NCI-H1436 treated with DMSO at 0.1 percent for 48 hours (cell line): ENCODE measurements at regions not wholly inside any gene's neighbourhood (a gene's known extent, or its start where the extent isn't known, plus 50 kb on each side); places are given as distances from the start of the nearest gene placed in this dataset.
A peak's percentile ranks its signal among the peaks of the same experiment; 100 is the strongest.

ENCODE experiments used
- DNase-seq: peaks from one replicate; lab custom pipeline; 2025; lab: John Stamatoyannopoulos, UW

- no peak for DNase-seq
Observed at GRCh38 chr1:224846119-224846907, 83.2 kb upstream of the DNAH14 start.

GRCh38 chr1:224850446-224850845, 79.0 kb upstream of the DNAH14 start:
- DNase-seq = no peak

DNA sequence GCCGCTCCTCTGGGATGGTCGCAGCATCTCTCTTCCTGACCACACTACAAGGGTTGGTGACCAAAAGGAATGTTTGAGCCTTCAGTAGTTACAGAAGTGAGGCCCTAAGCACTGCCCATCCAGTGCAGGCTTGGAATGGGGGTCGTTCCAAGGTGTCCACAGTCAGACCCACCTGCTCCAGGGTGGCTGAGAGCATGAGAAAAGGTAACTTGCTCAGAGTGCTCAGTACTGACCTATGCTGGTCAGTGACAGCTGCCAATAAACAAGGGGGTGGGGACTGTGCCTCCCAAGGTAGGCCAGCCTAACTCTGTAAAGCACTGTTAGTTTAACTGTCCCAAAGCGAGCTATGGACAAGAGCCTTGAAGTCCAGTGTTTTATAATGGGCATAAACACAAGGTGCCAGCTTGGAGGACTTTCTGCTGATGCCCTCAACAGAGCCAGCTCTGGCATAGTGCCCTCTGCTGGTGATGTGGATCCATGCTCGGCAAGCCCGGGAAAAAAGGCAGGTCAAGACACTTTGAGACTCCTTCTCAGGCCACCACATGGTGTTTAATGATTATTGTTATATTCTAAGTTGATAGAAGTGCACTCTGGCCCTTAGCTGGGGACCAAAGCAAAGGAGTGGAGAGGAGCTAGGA, 78.1 kb upstream of the DNAH14 start:
- no peak for DNase-seq

- DNase-seq = no peak
Observed at GRCh38 chr1:224851848-224852261, 77.6 kb upstream of the DNAH14 start.

GRCh38 chr1:224852901-224853568, 76.4 kb upstream of the DNAH14 start:
- peak; percentile 8 for DNase-seq

GRCh38 chr1:224856973-224857372, 72.5 kb upstream of the DNAH14 start:
- no peak for DNase-seq

GRCh38 chr1:224859651-224860050, 69.8 kb upstream of the DNAH14 start:
- no peak for DNase-seq

DNA sequence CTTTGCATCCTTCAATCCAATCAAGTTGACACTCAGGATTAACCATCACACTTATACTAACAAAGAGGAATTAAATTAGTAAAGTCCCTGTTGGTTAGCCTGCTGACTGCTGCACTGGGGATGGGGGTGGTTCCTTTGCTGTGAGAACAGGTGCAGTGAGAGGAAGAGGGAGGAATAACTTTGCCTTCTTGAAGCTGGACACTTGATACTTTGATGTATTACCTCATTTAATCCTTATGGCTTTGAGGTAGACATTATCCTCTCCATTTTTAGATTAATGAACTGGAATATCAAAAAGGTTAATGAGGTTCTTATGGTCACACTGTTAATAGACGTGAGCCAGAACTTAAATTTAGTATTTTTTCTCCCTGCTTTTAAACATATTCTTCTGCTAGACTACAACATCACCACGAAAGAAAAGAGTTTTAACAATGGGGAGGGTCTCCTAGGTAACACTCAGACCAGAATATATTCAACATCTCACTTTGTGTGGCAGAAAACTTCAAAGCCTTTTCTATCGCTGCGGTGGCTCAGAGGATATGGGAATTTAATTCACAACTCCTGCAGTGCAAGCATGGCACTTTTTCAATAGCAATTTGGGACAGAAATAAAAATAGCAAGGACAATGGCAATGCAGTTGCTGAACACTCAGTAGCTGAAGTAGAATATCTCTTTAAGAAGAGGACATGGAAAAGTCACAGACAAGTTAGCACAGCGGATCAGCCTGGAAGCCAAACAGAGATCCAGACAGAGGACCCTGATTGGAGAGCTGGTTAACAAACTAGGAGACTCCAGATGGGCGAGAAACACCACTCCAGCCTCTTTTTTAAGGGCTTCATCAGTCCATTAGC, 68.8 kb upstream of the DNAH14 start:
- DNase-seq = no peak

- no peak for DNase-seq
Observed at GRCh38 chr1:224861339-224861716, 68.1 kb upstream of the DNAH14 start.

DNA sequence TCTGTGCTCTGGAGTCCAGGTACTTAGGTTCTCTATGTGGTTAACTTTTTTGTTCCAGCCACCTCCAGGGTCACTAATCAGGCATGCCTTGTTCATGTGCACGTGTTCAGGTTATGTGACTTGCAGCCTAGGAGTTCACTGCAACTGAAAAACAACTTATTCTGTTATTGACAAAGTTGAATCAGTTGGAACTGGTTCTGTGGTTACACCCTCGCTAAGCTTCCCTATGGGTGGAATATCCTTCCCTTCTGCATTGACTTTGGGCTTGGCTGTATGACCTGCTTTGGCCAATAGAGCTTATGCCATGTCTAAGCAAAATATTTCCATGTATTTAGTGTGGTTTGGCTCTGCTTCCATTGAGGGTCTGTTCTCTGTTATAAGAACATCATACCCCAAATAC, 66.0 kb upstream of the DNAH14 start:
- DNase-seq = no peak

DNA sequence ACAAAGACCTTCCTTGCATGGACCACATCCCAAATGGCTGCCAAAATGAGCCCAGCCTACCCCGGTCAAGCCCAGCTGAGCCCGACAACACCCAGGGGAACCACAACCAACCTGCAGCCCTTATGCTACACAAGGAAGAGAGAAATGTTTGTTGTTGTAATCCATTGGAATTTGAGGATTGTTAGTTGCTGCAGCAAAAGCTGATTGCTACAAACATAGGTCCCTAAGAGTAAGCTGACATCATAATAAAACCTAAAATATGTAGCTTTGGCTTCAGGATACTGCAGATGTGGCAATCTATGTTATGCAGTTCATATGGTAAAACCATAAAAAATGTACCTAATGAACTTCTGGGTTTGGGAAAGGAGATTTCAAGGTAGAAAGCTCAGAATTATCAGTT, 65.5 kb upstream of the DNAH14 start:
- no peak for DNase-seq

- no peak for DNase-seq
Observed at GRCh38 chr1:224865510-224865909, 64.0 kb upstream of the DNAH14 start.

- no peak for DNase-seq
Observed at GRCh38 chr1:224866940-224867339, 62.5 kb upstream of the DNAH14 start.

- DNase-seq = no peak
Observed at GRCh38 chr1:224867715-224868114, 61.8 kb upstream of the DNAH14 start.

- DNase-seq = no peak
Observed at GRCh38 chr1:224872832-224873433, 56.5 kb upstream of the DNAH14 start.

DNA sequence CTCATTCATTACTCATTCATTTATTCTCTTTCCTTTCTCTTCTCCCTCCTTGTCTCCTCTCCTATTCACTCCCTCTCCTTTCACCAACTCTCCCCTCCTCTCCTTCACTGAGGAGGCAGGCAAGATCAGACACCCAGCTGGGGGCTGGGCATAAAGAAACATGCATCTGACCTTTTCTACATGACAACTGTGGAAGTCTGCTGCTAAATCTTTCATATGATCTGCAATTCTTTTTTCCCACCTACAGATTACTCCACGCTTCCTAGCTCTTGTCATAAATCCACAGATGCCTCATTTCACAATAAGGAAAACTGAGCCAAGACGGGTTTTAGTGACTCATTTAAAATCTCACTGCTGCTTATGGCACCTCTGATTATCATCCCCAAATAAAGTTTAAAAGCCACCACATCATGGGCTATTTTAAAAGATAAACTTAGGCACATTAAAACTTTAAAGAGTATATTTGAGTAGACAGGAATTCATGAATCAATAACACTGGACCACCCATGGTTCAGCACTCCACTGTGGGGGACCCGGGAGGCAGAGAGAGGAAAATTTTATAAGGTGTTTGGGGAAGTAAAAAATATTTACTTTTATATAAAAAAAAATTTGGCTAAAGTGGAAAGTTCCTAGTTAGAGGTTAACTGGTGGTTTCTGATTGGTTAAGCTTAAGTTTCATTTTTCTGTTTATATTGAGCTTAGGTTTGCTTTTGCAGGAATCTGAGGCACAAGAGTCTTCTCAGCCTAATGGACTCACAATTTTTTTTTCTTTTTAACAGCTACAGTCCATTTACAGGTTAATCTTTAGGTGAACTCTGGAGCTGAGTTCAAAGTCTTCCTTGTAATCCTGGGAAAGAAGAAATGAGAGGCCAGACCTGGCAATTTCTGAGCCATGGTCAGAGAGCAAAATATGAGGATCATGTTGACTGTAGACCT, 55.8 kb upstream of the DNAH14 start:
- DNase-seq = no peak

DNA sequence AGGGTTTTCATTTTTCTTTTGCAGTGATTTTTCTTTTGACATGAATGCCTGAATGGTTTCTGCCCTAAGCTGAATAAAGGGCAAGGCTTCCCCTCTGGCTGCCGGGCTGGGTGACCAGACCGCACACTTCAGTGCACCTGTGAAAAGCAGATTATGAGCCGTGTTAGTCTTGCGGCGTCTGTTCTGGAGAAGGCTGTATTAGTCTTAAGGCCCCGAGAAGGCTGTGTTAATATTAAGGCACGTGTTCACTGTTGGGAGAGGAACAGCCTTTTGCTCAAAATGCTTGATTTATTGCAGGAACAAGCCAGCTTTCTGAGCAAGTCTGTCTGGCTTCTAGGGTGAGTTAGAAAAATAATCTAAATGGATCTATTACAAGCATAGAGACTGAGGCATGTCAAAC, 54.7 kb upstream of the DNAH14 start:
- no peak for DNase-seq

DNA sequence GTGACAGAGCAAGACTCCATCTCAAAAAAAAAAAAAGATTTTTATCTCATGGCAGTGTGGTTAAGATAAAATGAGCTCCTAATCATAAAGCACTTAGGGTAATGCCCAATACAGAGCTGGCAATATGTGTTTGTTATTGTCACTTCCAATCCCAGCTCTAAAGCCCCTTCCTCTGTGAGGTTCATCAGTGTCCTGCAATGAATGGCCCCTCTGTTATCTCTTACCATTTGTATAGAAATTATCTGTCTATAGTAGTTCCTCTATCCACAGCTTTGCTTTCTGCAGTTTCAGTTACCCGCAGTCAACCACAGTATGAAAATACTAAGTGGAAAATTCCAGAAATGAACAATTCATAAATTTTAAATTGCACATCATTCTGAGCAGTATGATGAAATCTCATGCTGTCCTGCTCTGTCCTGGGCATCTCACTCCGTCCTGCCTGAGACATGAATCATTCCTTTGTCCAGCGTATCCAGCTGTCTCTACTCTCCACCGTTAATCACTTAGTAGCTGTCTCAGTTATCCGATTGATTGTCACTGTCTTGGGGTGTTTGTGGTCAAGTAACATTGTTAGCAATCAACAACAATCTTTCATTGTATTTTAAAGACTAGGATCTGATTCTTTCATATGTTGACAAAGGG, 50.2 kb upstream of the DNAH14 start:
- no peak for DNase-seq
